ENCODE measurements at regions not wholly inside any gene's neighbourhood (a gene's known extent, or its start where the extent isn't known, plus 50 kb on each side); places are given as distances from the start of the nearest gene placed in this dataset.

- H3K9ac ChIP-seq (ENCODE audit: low read length) = no peak overlapping the region
- peaks cover 3% of the 10 kb centered on the region for H3K27me3 ChIP-seq (ENCODE audit: control insufficient read depth, insufficient read depth, low read length)
- peaks cover 15% of the 10 kb centered on the region for H3K4me1 ChIP-seq (ENCODE audit: control insufficient read depth, insufficient read depth, low read length)
- H3K4me3 ChIP-seq (ENCODE audit: low read length) = no peak overlapping the region
- no peaks in the 10 kb centered on the region for H3K36me3 ChIP-seq (ENCODE audit: control insufficient read depth, insufficient read depth, low read length)
- no peak overlapping the region for H3K27ac ChIP-seq (ENCODE audit: low read depth, low read length)
Measured at GRCh38 chr18:46406539-46406932, 250.5 kb downstream of the LOXHD1 start.

GRCh38 chr18:46407486-46408166, 249.4 kb downstream of the LOXHD1 start:
- H3K27ac ChIP-seq (ENCODE audit: low read depth, low read length) = peak overlapping the region; percentile 59
- H3K4me3 ChIP-seq (ENCODE audit: low read length) = no peak overlapping the region
- H3K36me3 ChIP-seq (ENCODE audit: control insufficient read depth, insufficient read depth, low read length) = no peaks in the 10 kb centered on the region
- H3K4me1 ChIP-seq (ENCODE audit: control insufficient read depth, insufficient read depth, low read length) = peaks cover 25% of the 10 kb centered on the region
- H3K9ac ChIP-seq (ENCODE audit: low read length) = no peak overlapping the region
- peaks cover 3% of the 10 kb centered on the region for H3K27me3 ChIP-seq (ENCODE audit: control insufficient read depth, insufficient read depth, low read length)

DNA sequence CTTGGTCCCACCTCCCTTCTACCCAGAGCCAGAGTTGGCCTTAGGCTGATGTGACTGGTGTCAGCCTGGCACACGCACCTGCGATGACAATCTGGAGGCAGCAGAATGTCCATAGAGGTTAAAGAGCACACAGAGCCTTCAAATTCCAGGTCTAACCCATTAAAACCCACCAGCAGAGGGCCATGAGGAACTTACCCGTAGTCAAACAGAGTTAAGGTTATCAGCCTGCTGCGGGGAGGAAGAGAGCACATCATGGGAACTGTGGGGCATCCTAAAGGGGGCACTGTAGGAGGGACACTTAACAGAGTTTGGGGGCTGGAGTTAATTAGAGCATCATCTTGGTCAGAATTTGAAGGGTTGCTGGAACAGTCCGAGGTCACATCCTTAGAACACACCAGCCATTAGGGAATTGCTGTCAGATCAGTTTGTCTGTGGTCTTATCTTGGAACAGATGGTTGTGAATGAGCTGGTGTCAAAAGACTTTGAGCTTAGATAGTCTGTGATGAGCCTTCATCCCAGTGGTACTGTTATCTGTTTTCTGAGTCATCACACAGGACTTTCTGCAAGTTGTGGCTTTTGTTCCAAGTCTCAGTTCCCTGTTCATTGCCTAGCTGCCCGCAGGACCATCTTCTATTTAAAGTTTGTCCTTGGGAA, 248.6 kb downstream of the LOXHD1 start:
- Histone ChIP-seq H3K4me3 (ENCODE audit: low read length) (no peak overlapping the region), H3K4me1 (ENCODE audit: control insufficient read depth, insufficient read depth, low read length) (peaks cover 32% of the 10 kb centered on the region)

GRCh38 chr18:46411191-46411828, 245.7 kb downstream of the LOXHD1 start:
- H3K4me1 ChIP-seq (ENCODE audit: control insufficient read depth, insufficient read depth, low read length) = peaks cover 37% of the 10 kb centered on the region
- peak overlapping the region; percentile 5 for H3K4me3 ChIP-seq (ENCODE audit: low read length)

More for the DNA sequence above, 248.6 kb downstream of the LOXHD1 start:
- Histone ChIP-seq H3K27ac (ENCODE audit: low read depth, low read length) (no peak overlapping the region), H3K9ac (ENCODE audit: low read length) (no peak overlapping the region), H3K27me3 (ENCODE audit: control insufficient read depth, insufficient read depth, low read length) (peaks cover 3% of the 10 kb centered on the region), H3K36me3 (ENCODE audit: control insufficient read depth, insufficient read depth, low read length) (no peaks in the 10 kb centered on the region)

GRCh38 chr18:46411867-46412690, 244.9 kb downstream of the LOXHD1 start:
- Histone ChIP-seq H3K4me3 (ENCODE audit: low read length) (peak overlapping the region; percentile 5), H3K27ac (ENCODE audit: low read depth, low read length) (peak overlapping the region; percentile 71), H3K36me3 (ENCODE audit: control insufficient read depth, insufficient read depth, low read length) (no peaks in the 10 kb centered on the region), H3K9ac (ENCODE audit: low read length) (no peak overlapping the region), H3K4me1 (ENCODE audit: control insufficient read depth, insufficient read depth, low read length) (peaks cover 36% of the 10 kb centered on the region), H3K27me3 (ENCODE audit: control insufficient read depth, insufficient read depth, low read length) (peaks cover 3% of the 10 kb centered on the region)

More at GRCh38 chr18:46411191-46411828, 245.7 kb downstream of the LOXHD1 start:
- H3K9ac ChIP-seq (ENCODE audit: low read length) = no peak overlapping the region
- peaks cover 3% of the 10 kb centered on the region for H3K27me3 ChIP-seq (ENCODE audit: control insufficient read depth, insufficient read depth, low read length)
- H3K27ac ChIP-seq (ENCODE audit: low read depth, low read length) = peak overlapping the region; percentile 71
- no peaks in the 10 kb centered on the region for H3K36me3 ChIP-seq (ENCODE audit: control insufficient read depth, insufficient read depth, low read length)

DNA sequence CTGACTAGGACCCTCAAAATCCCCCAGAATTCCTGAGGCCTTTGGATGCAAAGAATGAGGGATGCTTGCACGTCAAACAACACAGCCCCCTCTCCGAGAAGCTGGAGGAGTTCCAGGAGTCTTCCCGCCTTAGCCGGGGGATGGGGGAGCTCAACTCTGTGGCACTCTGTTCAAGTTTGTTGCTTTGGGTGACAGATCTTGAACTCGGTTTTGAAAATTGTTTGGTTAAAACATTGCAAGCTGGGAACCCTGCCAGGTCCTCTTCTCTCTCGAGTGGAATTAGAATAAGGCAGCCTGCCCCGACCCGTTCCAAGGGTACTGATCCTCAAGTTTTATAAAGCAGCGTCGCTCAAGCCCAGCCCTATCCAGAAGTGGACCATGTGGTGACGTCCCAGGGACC, 244.1 kb downstream of the LOXHD1 start:
- Histone ChIP-seq H3K36me3 (ENCODE audit: control insufficient read depth, insufficient read depth, low read length) (no peaks in the 10 kb centered on the region), H3K27me3 (ENCODE audit: control insufficient read depth, insufficient read depth, low read length) (peaks cover 3% of the 10 kb centered on the region), H3K27ac (ENCODE audit: low read depth, low read length) (peak overlapping the region; percentile 71), H3K9ac (ENCODE audit: low read length) (no peak overlapping the region), H3K4me3 (ENCODE audit: low read length) (peak overlapping the region; percentile 9), H3K4me1 (ENCODE audit: control insufficient read depth, insufficient read depth, low read length) (peaks cover 27% of the 10 kb centered on the region)

DNA sequence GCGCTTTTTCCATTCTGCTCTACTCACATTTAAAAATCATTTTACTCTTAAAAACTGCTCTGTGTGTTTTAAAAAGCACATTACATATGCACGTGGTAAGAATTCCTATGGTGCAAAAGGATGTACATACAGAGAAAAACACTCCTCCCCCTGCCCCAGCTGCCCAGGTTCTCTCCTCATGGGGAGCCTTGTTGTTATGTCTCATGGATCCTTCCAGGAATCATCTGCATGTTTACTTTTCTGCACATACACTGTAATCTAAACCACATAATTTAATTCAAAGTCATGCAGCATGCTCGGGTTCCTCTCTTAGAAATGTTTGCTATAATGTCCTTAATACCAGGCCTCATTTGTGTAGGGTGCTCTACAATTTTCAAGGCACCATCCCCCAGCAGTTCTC, 243.3 kb downstream of the LOXHD1 start:
- no peak overlapping the region for H3K9ac ChIP-seq (ENCODE audit: low read length)
- H3K36me3 ChIP-seq (ENCODE audit: control insufficient read depth, insufficient read depth, low read length) = no peaks in the 10 kb centered on the region
- no peak overlapping the region for H3K27ac ChIP-seq (ENCODE audit: low read depth, low read length)
- peaks cover 30% of the 10 kb centered on the region for H3K4me1 ChIP-seq (ENCODE audit: control insufficient read depth, insufficient read depth, low read length)
- no peak overlapping the region for H3K4me3 ChIP-seq (ENCODE audit: low read length)
- no peaks in the 10 kb centered on the region for H3K27me3 ChIP-seq (ENCODE audit: control insufficient read depth, insufficient read depth, low read length)

- no peaks in the 10 kb centered on the region for H3K27me3 ChIP-seq (ENCODE audit: control insufficient read depth, insufficient read depth, low read length)
- no peaks in the 10 kb centered on the region for H3K36me3 ChIP-seq (ENCODE audit: control insufficient read depth, insufficient read depth, low read length)
- no peak overlapping the region for H3K27ac ChIP-seq (ENCODE audit: low read depth, low read length)
- peaks cover 35% of the 10 kb centered on the region for H3K4me1 ChIP-seq (ENCODE audit: control insufficient read depth, insufficient read depth, low read length)
- H3K9ac ChIP-seq (ENCODE audit: low read length) = no peak overlapping the region
- H3K4me3 ChIP-seq (ENCODE audit: low read length) = no peak overlapping the region
Measured at GRCh38 chr18:46414863-46415262, 242.2 kb downstream of the LOXHD1 start.

DNA sequence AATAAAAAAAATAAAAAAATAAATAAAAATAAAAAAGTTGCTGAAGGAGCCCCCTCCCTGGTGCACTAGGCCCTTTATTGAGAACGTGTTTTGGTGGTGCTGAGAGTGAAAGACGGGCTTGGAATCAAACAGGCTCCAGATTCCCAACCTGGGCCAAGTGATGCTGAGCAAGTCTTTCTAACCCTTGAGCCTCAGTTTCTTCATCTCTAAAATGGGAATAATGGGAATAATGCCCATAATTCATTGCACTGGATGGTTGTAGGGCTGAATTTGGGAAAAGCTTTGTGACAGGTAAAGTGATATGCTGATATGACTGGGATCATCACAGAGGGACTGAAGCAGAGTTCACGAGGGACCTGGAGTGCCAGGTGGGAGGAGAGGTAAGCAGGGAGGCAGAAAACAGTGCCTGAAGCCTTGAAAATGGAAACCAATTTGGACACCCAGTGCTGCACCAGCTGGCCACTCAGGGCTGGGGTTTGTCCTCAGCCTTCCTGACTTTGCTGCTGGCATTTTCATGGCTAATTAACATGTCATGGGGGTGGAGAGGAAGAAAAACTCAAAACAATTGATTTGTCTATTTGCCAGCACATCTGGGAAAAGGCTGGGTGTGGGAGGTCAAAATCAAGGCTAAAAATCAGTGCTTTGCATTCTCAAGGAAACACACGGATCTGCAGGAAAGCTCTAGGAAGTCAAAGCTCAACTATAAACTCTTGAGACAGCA, 241.3 kb downstream of the LOXHD1 start:
- Histone ChIP-seq H3K27me3 (ENCODE audit: control insufficient read depth, insufficient read depth, low read length) (no peaks in the 10 kb centered on the region), H3K36me3 (ENCODE audit: control insufficient read depth, insufficient read depth, low read length) (no peaks in the 10 kb centered on the region), H3K4me1 (ENCODE audit: control insufficient read depth, insufficient read depth, low read length) (peaks cover 35% of the 10 kb centered on the region), H3K27ac (ENCODE audit: low read depth, low read length) (no peak overlapping the region), H3K4me3 (ENCODE audit: low read length) (no peak overlapping the region), H3K9ac (ENCODE audit: low read length) (no peak overlapping the region)

DNA sequence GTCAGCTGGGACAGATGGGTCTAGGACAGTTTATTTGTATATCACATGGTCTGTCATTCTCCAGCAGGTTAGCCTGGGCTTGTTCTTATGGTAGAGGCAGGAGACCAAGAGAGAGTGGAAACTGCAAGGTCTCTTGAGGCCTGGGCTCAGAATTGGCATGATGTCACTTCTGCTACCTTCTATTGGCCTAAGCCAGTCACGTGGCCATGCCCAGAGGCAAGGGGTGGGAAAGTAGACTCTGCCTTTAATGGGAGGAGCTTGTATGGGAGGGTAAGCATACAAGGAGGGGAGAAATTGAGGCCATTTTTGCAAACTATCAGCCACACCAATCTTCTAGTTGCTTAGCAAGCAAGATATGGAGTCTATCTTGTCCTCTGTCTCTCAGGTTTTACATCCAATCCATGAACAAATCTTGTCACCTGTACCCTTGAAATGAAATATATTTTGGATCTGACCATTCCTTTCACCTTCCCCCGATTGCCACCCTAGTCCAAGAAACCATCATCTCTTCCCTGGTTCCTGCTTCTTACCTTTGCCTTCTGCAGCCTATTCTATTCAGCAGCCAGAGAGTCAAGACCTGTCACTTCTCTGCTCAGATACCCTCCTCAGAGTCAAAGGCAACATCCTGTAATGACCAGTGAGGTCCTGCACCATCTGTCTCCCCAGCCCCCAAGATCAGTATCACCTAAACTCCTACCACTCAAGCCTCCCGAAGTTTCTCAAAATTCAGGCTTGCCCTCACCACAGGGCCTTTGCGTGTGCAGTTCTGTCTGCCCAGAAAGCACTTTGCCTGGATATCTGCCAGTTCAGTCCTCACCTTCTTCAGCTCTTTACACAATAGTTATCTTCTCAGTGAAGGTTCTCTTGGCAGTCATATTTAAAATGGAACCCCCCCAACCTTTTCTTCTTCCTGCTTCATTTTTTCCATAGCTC, 240.0 kb downstream of the LOXHD1 start:
- Histone ChIP-seq H3K36me3 (ENCODE audit: control insufficient read depth, insufficient read depth, low read length) (no peaks in the 10 kb centered on the region), H3K27ac (ENCODE audit: low read depth, low read length) (no peak overlapping the region), H3K9ac (ENCODE audit: low read length) (no peak overlapping the region), H3K4me3 (ENCODE audit: low read length) (no peak overlapping the region), H3K27me3 (ENCODE audit: control insufficient read depth, insufficient read depth, low read length) (no peaks in the 10 kb centered on the region), H3K4me1 (ENCODE audit: control insufficient read depth, insufficient read depth, low read length) (peaks cover 28% of the 10 kb centered on the region)

DNA sequence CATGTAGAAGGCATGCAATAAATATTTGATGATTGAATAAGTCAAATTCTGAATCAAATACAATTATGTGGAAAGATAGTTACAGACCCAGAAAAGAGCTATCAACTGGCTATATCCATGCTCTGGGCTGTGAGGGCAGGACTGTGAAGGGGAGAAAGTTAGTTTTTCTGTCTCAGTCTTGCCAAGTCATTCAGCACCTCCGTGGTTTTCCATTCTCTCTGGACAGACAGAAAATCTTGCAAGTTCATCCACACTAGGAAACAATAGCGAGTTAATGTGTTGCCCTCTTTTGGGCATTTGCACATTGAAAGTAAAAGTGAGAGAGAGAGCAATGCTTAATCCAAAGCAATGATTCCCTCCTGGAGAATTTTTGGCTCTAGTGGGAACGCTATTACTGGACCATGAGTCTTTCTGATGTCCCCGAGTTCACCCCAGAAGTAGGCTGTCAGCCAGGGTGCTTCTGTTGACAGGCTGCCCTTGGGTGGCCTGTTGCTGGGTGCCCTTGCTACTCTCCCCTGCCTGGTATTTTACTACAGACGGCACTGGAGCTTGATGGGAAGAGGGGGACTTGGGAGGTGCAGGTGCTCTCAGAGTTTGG, 238.3 kb downstream of the LOXHD1 start:
- peak overlapping the region; percentile 56 for H3K27ac ChIP-seq (ENCODE audit: low read depth, low read length)
- no peak overlapping the region for H3K9ac ChIP-seq (ENCODE audit: low read length)
- no peak overlapping the region for H3K4me3 ChIP-seq (ENCODE audit: low read length)
- no peaks in the 10 kb centered on the region for H3K36me3 ChIP-seq (ENCODE audit: control insufficient read depth, insufficient read depth, low read length)
- H3K4me1 ChIP-seq (ENCODE audit: control insufficient read depth, insufficient read depth, low read length) = peaks cover 12% of the 10 kb centered on the region
- H3K27me3 ChIP-seq (ENCODE audit: control insufficient read depth, insufficient read depth, low read length) = no peaks in the 10 kb centered on the region
